HG03196 (cell line): ENCODE measurements at regions not wholly inside any gene's neighbourhood (a gene's known extent, or its start where the extent isn't known, plus 50 kb on each side); places are given as distances from the start of the nearest gene placed in this dataset.

ENCODE experiments used
- ATAC-seq: cut with Tn5 transposase; IDR thresholded peaks from one replicate; pipeline ENCODE4 v1.9.1; 2021; ENCODE audit not compliant: unreplicated experiment

GRCh38 chr2:37588316-37588777 lies 83.1 kb downstream of the CDC42EP3 start:
- no peak for ATAC-seq

GRCh38 chr2:37589298-37589697 lies 82.1 kb downstream of the CDC42EP3 start:
- ATAC-seq: no peak

- no peak for ATAC-seq
Observed at GRCh38 chr2:37590119-37590571, 81.3 kb downstream of the CDC42EP3 start.
